ENCODE measurements at regions not wholly inside any gene's neighbourhood (a gene's known extent, or its start where the extent isn't known, plus 50 kb on each side); places are given as distances from the start of the nearest gene placed in this dataset.
"Not testable (repeated sequence)": the region's sequence is repeated elsewhere in the genome, so short reads cannot be mapped to it uniquely, and the experiment has no call there.

DNA sequence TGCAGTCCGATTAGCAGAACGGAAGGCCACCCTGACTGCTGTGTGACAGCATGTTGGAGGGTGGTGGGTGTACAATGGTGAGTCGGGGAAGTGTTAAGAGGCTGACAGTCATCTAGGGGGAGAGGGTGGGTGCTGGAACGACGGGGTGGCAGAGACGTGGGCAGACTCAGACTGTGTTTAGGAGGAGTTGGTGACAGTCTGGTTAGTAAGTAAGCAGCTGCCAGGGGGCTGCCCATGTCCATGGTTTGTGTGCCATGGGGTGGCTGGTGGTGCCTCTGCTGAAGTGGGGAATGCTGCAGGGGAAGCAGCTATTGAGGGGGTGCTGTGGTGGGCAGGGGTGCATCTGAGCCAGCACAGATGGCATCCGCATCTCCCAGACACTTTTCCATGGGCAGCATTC is 51.3 kb upstream of the BOD1 start:
- no peak for DNase-seq (ENCODE audit: low spot score)

DNA sequence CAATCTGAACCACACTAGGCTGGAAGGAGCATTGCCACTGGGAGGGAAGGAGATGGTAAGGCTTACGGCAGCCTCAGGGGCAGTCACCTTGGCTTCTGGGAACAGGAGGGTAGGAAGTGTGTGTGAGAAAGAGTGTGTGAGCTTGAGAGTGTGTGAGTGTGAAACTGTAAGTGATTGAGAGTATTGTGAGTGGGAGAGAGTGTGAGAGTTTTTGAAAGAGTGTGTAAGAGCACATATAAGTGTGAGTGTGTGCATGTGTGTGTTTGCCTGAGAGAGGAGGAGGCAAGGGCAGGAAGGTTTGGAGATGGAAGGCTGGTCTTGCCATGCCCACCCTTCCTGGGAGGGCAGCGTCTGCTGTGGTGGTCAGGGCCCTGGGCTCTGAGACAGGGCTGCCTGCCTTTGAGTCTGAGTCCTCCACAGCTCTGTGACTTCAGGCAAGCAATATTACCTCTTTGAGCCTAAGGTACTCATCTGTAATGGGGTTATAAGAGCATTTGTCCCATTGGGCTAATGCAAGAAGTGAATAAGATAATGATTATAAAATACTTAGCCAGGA is 51.9 kb upstream of the BOD1 start:
- no peak for DNase-seq (ENCODE audit: low spot score)

DNA sequence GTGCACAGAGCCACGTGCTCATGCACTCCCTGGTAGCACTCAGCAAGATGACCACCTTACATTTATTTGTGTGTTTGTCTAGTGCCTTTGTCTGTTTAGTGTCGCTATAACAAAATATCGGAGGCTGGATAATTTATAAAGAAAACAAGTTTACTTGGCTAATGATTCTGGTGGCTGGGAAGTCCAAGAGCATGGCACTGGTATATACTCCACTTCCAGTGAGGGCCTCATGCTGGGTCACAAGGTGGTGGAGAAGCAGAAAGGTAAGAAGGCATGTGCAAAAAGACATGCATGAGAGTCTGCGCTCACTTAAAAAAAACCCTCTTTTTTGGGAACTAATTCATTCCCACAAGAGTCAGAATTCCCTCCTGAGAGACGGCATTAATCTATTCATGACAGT is 52.5 kb upstream of the BOD1 start:
- no peak for DNase-seq (ENCODE audit: low spot score)

DNA sequence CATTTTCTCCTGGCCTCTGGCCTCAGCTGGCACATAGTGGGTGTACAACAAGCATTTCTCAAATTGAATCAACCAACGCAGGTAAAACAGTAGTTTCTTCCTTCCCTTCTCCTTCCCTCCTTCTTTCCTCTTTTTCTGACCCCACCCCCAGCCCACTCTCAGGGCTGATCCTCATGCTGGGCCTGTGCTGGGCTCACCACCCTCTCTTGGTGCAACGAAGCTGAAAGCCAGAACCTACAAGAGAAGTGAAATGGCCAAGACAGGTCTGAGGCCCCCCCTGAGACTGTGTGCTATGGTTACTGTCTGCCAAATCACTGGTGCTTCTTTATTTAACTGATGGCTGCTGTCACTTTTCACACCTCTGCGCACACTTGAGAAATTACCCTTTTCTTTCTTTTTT is 53.0 kb upstream of the BOD1 start:
- no peak for DNase-seq (ENCODE audit: low spot score)

DNA sequence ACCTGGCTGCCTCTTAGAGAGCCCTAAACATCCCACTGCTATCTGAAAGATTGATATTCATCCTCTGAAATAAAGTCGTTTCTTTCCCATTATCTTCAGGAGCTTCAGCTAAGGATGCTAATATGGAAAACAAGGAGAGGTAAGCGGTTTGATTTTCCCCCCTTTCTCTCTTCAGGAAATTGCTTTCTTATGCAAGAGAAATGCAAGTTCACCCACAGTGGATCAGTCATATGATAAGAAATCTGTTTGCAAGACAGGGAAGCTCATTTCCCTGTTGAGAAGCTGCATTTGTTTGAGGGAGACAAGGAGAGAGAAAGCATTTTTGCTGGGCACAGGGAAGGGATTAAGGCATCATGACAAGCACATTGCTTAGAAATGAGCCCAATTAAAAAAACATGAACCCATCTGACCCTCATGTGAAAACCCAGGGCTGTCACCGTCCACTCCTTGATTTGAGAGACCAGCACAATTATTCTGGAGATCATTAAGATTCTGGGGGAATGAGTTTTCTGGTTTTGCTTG is 53.7 kb upstream of the BOD1 start:
- DNase-seq (ENCODE audit: low spot score) = no peak

DNA sequence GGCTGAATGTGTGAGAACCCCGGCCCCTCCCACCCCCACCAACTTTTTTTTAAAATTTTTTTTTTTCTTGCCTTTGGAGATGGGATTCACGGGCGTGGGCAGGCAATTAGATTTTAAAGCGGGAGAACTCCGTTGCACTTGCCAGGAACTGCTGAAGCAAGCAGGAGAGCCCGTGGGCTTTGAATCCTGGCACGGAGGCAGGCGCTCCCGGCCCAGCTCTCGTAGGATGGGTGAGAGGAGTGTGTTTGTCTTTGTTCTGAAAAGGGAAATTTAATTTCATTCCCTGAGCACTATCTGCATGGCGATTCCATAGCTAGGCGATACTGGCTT is 54.3 kb upstream of the BOD1 start:
- DNase-seq (ENCODE audit: low spot score) = no peak

DNA sequence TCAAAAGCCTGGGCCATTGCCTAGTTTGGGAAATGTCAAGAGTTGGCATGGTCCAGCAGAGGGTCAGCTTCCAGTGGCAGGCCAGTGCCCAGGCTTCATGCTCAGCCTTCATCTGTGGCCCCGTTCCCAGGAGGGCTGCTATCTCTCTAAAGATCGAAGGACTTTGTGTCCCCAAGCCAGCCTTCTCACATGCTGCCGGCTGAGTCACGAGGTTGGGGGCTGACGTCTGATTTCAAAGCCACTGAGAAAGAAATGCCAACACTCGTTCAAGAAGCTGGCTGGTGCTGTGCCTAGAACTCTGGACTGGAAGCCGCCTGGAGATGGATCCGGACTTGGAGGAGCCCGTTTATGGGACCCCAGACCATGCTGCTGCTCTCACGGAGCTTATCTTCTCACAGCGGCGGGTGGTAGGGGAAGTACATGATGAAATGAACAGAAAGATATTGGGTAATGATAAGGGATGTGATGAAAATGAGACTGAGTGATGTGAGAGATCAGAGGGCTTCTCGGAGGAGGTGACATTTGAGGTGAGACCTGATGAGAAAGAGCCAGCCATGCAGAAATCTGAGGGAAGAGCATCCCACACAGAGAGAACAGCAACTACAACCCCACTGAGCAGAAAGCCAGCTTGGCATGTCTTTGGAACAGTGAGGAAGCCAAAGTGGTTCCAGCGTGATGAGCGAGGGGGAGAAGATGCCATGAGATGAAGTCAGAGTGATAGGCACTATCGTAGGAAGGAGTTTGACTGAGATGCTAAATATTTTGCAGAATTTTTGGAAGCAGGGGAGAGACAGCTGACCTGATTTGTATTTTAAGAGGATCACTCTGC is 54.9 kb upstream of the BOD1 start:
- DNase-seq (ENCODE audit: low spot score) = no peak

DNA sequence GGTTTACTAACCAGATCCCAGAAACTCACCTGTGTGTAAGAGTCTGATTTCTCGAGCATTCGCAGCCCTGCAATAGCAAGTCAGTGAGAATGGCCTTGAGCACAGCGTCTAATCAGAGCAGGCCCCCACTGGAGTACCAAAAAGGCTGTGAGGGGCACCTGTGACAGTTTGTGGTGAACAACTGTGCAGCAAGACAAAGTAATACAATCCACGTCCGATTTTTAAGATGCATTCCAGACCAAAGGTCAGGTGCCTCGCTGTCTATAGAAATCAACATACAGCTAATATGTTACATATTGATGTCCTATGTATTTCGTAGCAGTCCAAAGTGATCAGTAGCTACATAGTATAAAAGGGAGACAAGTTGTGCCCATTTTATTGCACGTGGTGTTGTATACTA is 55.7 kb upstream of the BOD1 start:
- no peak for DNase-seq (ENCODE audit: low spot score)

DNA sequence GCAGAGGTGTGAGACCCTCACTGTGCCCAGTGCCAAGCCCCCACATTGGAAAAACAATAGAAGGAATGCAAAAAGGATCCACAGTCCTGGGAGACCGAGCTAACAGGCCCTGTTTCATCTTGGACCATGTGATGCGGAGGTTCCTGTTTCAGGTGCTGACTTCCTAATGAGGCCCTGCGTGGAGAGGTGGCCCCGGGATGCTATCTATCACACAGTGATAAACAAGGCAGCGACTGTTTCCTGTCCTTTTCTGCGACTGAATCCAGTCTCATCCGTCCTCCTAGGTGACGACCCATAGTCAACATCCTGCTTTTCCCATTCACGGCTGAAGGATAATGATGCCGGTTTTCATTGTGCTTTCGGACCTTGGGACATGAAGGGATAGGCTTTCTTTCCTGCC is 56.4 kb upstream of the BOD1 start:
- DNase-seq (ENCODE audit: low spot score) = no peak

DNA sequence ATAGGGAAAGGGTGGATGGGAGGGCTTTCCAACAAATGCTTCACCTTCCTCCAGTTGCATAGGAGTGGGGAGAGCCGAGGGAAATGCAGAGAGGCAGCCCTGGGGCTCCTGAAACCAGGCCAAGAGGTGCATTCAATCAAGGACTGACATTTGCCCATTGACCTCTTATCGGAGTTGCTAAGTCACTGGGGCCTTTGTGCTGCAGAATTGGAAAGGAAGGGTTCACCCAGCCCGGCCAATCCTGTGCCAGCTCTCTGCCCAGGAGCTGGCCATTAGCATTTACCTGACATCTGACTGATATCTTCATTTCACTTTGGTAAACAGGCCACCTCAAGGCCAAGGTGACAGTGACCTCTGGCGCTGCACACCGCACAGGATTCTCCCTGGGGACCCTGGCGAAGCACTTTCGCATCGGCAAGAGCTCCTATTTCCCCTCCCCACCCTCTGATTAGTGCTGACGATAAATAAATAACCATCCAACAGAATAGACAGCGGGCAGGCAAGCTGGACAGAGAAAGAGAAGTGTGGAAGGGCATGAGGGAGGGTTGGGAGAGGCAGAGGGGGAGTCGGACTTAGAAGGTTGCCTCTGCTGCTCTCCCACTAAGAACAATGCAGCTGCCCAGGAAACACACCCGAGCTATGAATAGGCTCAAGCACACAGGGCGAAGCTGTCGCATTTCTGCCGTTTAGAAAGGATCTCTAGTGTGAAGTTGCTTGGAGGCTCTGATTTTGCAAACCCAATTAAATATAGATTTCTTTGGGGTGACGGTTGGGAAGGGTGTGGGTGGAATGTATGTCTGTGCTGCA is 57.0 kb upstream of the BOD1 start:
- DNase-seq (ENCODE audit: low spot score) = no peak

DNA sequence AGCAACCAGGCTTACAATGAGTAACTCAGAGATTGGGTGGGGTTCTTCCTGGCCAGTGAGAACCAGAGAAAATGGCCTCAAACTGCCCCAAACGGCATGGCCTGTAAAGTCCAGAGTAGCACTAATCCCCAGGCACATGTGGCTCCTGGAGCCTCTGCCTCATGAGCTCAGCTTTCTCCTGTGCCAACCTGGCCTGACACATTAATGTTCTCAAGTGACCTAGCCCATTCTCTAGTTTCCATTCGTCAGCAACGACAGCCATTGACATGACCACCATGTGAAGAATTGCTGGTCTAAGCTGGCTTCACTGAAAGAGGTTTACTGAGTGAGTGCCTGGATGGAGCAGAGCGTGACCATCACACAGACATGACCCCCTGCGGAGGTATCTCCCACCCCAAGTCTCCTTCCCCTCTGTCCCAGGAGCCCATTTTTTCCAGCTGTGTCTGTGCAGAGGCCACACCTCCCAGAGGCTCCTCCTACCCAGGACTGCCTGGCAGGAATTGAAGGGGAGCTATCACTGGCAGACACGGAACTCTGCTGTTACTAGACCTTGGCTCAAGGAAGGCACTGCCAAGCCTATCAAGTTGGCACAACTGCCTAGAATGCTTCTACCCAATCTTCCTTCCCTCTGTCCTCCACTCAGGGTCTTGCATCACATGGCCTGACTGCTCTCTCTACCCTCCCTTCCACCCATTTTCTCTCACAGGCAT is 59.0 kb upstream of the BOD1 start:
- no peak for DNase-seq (ENCODE audit: low spot score)

DNA sequence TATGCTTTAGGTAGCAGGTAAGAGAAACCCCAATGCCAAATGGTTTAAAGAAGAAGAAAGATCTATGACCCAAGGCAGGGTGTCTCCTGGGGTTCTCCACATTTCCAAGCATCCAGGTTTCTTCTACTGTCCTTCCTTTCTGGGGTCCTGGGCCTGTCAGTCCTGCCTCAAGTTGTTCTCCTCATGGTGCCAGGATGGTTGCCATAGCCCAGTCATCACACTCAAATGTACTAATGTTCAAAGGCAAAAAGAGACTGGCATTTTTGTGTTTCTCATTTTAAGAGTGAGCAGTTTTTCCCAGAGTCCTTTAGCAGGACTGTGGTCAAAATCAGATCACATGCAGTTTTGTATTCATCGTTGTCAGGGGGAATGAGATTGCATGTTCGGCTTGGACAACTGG is 59.9 kb upstream of the BOD1 start:
- no peak for DNase-seq (ENCODE audit: low spot score)

DNA sequence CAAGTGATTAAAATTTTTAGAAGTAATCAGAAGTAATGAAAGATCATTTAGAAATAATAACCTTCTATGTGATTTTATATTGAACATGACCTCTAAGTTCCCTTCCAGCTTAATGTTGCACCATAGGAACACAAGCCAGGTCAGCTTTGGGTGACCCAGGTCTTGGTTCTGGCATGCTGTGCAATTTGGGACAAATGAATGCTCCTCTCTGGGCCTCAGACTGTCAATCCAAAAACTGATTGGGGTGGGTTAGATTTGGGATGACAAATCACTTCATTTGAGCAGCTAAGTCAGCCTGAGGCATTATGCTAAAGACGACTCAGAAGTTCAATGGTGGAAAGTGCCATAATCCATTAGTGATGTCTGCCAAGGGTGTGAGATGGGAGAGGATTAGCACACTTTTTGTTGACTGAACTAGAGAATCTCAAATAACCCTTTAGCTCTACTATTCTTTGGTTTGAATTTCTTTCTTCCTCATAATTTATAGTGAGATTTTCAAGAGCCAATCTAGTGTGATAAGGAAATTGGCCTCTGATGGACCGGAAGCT is 60.7 kb upstream of the BOD1 start:
- no peak for DNase-seq (ENCODE audit: low spot score)

DNA sequence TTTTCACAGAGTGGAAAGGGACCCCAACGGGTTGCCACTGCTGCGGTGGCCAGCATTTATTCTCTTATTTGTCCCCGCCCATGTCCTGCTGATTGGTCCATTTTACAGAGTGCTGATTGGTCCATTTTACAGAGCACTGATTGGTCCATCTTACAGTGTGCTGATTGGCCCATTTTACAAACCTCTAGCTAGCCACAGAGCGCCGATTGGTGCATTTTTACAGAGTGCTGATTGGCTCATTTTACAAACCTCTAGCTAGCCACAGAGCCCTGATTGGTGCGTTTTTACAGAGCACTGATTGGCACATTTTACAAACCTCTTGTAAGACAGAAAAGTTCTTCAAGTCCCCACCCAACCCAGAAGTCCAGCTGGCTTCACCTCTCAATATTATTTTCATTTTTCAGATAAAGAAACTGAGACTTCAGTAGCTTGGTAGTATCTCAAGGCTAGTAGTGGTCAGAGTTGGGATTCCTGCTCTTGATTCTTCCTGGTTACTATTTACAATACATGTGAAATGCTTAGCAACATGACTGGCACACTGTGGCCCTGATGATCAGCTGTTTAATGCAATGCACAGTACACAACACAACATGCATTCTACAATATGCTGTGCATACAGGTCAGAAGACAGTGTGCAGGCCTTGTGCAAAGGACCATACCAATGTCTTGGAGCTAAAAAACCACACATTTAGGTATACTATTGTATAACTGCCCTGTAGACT is 63.6 kb upstream of the BOD1 start:
- DNase-seq (ENCODE audit: low spot score) = no peak

DNA sequence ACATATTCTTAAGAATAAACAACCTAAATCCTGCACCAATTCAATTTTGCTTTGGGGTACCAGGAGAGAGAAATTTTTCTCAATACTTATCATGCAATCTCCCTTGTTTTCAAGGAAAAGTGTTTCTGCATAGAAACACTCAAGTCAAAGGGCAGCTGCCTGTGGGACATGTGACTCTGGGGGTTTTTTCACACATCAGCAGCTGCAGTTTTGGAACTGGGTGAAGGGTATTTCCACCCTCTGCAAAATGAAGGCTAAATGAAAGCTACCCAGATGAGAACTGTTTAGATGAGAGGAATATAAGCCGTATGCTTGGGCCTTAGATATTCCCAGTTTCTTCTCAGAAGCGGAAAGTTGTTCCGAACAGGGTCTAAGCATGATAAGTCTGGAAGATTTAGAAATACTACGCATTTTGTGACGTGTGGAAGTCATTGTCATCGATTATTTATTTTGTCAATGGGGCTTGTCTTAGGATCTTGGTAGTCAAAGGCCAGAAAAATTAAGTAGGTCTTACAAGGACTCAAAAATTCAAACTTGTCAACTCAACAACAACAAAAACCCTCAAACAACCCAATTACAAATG is 64.3 kb upstream of the BOD1 start:
- DNase-seq (ENCODE audit: low spot score) = no peak

DNA sequence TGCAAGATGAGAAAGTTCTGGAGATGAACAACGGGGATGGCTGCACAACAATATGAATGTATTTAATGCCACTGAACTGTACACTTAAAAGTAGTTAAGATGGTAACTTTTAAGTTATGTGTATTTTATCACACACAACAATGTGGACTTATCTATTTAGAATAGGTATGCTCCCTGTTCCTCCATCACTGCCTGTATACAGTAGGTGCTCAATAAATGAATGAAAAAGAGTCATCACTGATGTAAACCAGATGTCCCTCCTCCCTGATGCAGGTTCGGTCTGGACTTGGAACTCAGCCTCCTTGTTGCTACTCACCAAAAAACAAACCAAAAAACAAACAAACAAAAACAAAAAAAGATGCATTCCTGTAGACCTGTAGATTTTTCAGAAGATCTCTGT is 65.9 kb upstream of the BOD1 start:
- DNase-seq (ENCODE audit: low spot score) = no peak

DNA sequence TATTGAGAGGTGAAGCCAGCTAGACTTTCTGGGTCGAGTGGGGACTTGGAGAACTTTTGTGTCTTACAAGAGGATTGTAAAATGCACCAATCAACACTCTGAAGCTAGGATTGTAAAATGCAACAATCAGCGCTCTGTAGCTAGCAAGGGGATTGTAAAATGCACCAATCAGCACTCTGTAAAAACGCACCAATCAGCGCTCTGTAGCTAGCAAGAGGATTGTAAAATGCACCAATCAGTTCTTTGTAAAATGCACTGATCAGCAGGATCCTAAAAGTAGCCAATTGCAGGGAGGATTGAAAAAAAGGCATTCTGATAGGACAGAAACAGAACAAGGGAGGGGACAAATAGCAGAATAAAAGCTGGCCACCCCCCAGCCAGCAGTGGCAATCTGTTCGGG is 68.1 kb upstream of the BOD1 start:
- not testable (repeated sequence) for DNase-seq (ENCODE audit: low spot score)

DNA sequence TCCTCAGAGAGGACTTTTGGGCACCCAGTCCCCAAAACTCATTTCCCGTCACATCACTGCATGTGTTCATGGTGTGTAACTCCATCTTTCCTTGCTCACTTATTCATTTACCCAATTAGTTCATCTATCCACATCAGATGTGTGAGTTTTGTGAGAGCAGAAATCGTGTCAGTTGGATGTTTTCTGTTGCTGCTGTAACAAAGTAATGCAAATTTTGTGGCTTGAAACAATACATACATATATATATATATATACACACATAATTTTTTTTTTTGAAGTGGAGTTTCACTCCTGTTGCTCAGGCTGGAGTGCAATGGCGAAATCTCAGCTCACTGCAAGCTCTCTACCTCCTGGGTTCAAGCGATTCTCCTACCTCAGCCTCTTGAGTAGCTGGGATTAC is 70.5 kb upstream of the BOD1 start:
- DNase-seq (ENCODE audit: low spot score) = no peak

DNA sequence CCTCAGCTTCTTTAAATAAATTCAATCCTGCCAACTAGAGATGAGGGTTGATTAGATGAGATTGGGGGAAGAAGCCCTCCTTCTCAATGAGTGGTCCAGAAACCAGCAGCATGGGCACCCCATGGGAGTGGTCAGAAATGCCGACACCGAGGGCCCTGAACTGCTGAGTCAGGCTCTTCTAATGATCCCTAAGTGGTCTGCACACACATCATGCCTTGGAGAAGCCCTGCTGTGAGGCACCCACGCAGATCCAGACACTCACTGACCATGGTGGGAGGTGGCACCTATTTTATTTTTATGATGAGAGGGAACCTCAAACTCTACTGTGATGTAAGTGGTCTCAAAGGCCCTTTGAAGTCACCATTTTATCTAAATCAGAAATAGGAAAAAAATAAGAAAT is 72.3 kb upstream of the BOD1 start:
- no peak for DNase-seq (ENCODE audit: low spot score)

DNA sequence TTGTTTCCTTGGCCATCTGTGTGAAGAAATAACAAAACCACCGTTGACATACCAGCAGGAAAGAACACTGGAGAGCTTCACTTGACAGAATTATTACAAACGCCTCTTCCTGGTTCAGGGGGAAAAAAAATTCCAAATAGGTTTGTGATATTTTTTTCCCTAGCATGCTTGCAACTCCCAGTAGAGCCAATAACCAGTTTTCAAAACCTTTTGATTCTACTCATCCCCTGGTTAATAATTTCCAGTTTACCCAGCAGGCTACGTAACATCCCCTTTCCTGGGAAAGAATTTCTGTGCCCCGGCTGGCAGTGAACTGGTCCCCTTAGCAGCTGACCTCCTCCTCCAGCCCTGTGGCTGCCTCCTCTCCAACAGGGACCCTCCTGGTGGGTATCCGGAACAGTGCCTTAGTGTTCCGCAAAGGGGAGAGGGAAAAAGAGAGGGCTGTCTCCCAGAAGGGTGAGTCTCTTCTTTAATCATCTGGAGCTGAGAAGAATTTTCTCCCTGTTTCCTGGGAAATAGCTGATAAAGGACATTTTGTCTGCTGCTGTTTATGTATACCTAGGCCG is 72.8 kb upstream of the BOD1 start:
- no peak for DNase-seq (ENCODE audit: low spot score)

Data from CD4-positive, alpha-beta T cell treated with Interleukin-15 for 4 hours (primary cell).